H1 (cell line): ENCODE measurements at regions not wholly inside any gene's neighbourhood (a gene's known extent, or its start where the extent isn't known, plus 50 kb on each side); places are given as distances from the start of the nearest gene placed in this dataset.

Source experiments
- CTCF ChIA-PET: fragments of 300-600 bp; sonication (Branson Sonifier 250); formaldehyde crosslinking; loops from one replicate; lab custom pipeline; 2021; ENCODE audit not compliant: partially characterized antibody; lab: Charles Lee
- POLR2A ChIA-PET: fragments of 300-600 bp; sonication (Branson Sonifier 250); formaldehyde crosslinking; loops from one replicate; lab custom pipeline; 2021; ENCODE audit warnings: inconsistent platforms; ENCODE audit not compliant: partially characterized antibody; lab: Charles Lee
- DNase-seq, 2 experiments: peaks; one replicate each; pipeline versions ENCODE4 v3.0.0 to v3.0.0-alpha.2; 2010 to 2022; ENCODE audit warnings: low spot score in 2 of 2, low read depth in 1 of 2, mixed read lengths in 1 of 2
- FAIRE-seq: peaks from 2 replicates; lab custom pipeline; 2011; peaks lifted over from hg19 to GRCh38; lab: Jason Lieb, UNC
- H2AFZ ChIP-seq: 2 replicates; pipeline ENCODE4 v1.8.1; 2012; ENCODE audit warnings: low read length, inconsistent platforms
- H2AK5ac ChIP-seq: 2 replicates; pipeline ENCODE4 v1.6.1; 2013; ENCODE audit warnings: low read depth, low read length
- H2BK120ac ChIP-seq: replicated peaks from 2 replicates; pipeline ENCODE3; 2013; ENCODE audit warnings: low read depth, low read length, inconsistent platforms
- H2BK12ac ChIP-seq: 2 replicates; pipeline ENCODE4 v1.6.1; 2013; ENCODE audit warnings: low read depth, low read length
- H2BK15ac ChIP-seq: 2 replicates; pipeline ENCODE4 v1.6.1; 2013; ENCODE audit warnings: low read length
- H2BK20ac ChIP-seq: 2 replicates; pipeline ENCODE4 v1.6.1; 2013; ENCODE audit warnings: low read length
- H2BK5ac ChIP-seq: 2 replicates; pipeline ENCODE4 v1.6.1; 2013; ENCODE audit warnings: low read depth, low read length
- H3K14ac ChIP-seq: 2 replicates; pipeline ENCODE4 v1.6.1; 2013; ENCODE audit warnings: inconsistent platforms; ENCODE audit not compliant: insufficient read length
- H3K18ac ChIP-seq: 2 replicates; pipeline ENCODE4 v1.6.1; 2013; ENCODE audit warnings: low read length; ENCODE audit errors: extremely low read depth
- H3K23ac ChIP-seq: 2 replicates; pipeline ENCODE4 v1.6.1; 2013; ENCODE audit warnings: inconsistent platforms; ENCODE audit not compliant: insufficient read length
- H3K23me2 ChIP-seq: 2 replicates; pipeline ENCODE4 v1.6.1; 2013; ENCODE audit warnings: low read depth, low read length
- H3K27ac ChIP-seq: 2 replicates; pipeline ENCODE4 v1.6.1; 2011; ENCODE audit warnings: low read depth, low read length, inconsistent platforms
- H3K27me3 ChIP-seq, 4 experiments: replicated peaks in 1 of 4; 1 replicate in 1 of 4; 2 replicates in 3 of 4; pipeline versions ENCODE4 v1.6.1 to v1.8.1; 2011 to 2013; ENCODE audit warnings: low read length in 3 of 4, mild to moderate bottlenecking in 3 of 4, inconsistent platforms in 2 of 4, mixed read lengths in 2 of 4, moderate library complexity in 1 of 4; ENCODE audit not compliant: control insufficient read depth in 3 of 4, insufficient read depth in 3 of 4; ENCODE audit errors: extremely low read depth in 1 of 4
- H3K36me3 ChIP-seq, 4 experiments: 2 replicates each; pipeline versions ENCODE4 v1.6.1 to v1.8.1; 2011 to 2013; ENCODE audit warnings: mild to moderate bottlenecking in 4 of 4, low read length in 3 of 4, moderate library complexity in 2 of 4, control low read depth in 1 of 4, inconsistent platforms in 1 of 4; ENCODE audit not compliant: insufficient read depth in 4 of 4, control insufficient read depth in 2 of 4
- H3K4ac ChIP-seq: replicated peaks from 2 replicates; pipeline ENCODE3; 2013; ENCODE audit warnings: low read length, low read depth, mixed read lengths, inconsistent platforms; ENCODE audit not compliant: insufficient read length
- H3K4me1 ChIP-seq, 4 experiments: replicated peaks in 1 of 4; 1 replicate in 1 of 4; 2 replicates in 3 of 4; pipeline versions ENCODE4 v1.6.1 to v1.8.1; 2011 to 2013; ENCODE audit warnings: low read length in 3 of 4, inconsistent platforms in 2 of 4, mixed read lengths in 1 of 4; ENCODE audit not compliant: insufficient read depth in 4 of 4, control insufficient read depth in 3 of 4
- H3K4me2 ChIP-seq, 2 experiments: 2 replicates each; pipeline versions ENCODE4 v1.6.1 to v1.8.1; 2011 to 2013; ENCODE audit warnings: low read depth in 2 of 2, low read length in 2 of 2, control low read depth in 1 of 2, inconsistent platforms in 1 of 2, mild to moderate bottlenecking in 1 of 2; ENCODE audit not compliant: insufficient read depth in 1 of 2
- H3K4me3 ChIP-seq, 4 experiments: fragments of 200-600, 300-600 bp in 1 of 4; sonication (generic), shearing (Covaris generic), sonication (Bioruptor Twin) in 1 of 4; 2 replicates each; pipeline versions ENCODE4 v1.5.1 to v1.8.1; 2011 to 2016; ENCODE audit warnings: low read length in 4 of 4, low read depth in 3 of 4, control low read depth in 2 of 4, inconsistent platforms in 2 of 4, mild to moderate bottlenecking in 2 of 4, mixed read lengths in 1 of 4, moderate library complexity in 1 of 4; ENCODE audit not compliant: insufficient read depth in 2 of 4; ENCODE audit errors: extremely low read depth in 1 of 4
- H3K56ac ChIP-seq: replicated peaks from 2 replicates; pipeline ENCODE3; 2013; ENCODE audit warnings: low read depth, mild to moderate bottlenecking, mixed read lengths, low read length, inconsistent platforms; ENCODE audit not compliant: insufficient read length
- H3K79me1 ChIP-seq: 2 replicates; pipeline ENCODE4 v1.6.1; 2013; ENCODE audit warnings: low read depth, low read length, control low read depth
- H3K79me2 ChIP-seq, 2 experiments: 2 replicates each; pipeline versions ENCODE4 v1.6.1 to v1.8.1; 2012 to 2013; ENCODE audit warnings: low read length in 2 of 2, mild to moderate bottlenecking in 2 of 2, inconsistent platforms in 1 of 2; ENCODE audit not compliant: insufficient read depth in 2 of 2, control insufficient read depth in 1 of 2
- H3K9ac ChIP-seq, 4 experiments: replicated peaks in 1 of 4; 1 replicate in 1 of 4; 2 replicates in 3 of 4; pipeline versions ENCODE4 v1.6.1 to v1.8.1; 2011 to 2013; ENCODE audit warnings: low read depth in 3 of 4, low read length in 3 of 4, control low read depth in 2 of 4, mild to moderate bottlenecking in 2 of 4, moderate library complexity in 2 of 4, inconsistent platforms in 1 of 4; ENCODE audit errors: extremely low read depth in 1 of 4
- H3K9me3 ChIP-seq, 2 experiments: 2 replicates each; pipeline versions ENCODE4 v1.6.1 to v1.8.1; 2012 to 2013; ENCODE audit warnings: mild to moderate bottlenecking in 2 of 2, moderate library complexity in 2 of 2, control low read depth in 1 of 2, inconsistent platforms in 1 of 2, low read depth in 1 of 2, low read length in 1 of 2, mixed read lengths in 1 of 2; ENCODE audit not compliant: insufficient read depth in 2 of 2
- H4K20me1 ChIP-seq, 2 experiments: replicated peaks in 1 of 2; 2 replicates each; pipeline versions ENCODE3 to v1.8.1; 2011 to 2013; ENCODE audit warnings: inconsistent platforms in 2 of 2, low read length in 2 of 2, mild to moderate bottlenecking in 1 of 2; ENCODE audit not compliant: insufficient read depth in 2 of 2, control insufficient read depth in 1 of 2
- H4K5ac ChIP-seq: 2 replicates; pipeline ENCODE4 v1.6.1; 2013; ENCODE audit warnings: low read length, low read depth, mixed read lengths, inconsistent platforms; ENCODE audit not compliant: insufficient read length
- H4K8ac ChIP-seq: 2 replicates; pipeline ENCODE4 v1.8.0; 2013; ENCODE audit warnings: mild to moderate bottlenecking, moderate library complexity, low read length, inconsistent platforms; ENCODE audit not compliant: insufficient read depth; ENCODE audit errors: extremely low read depth
- H4K91ac ChIP-seq: replicated peaks from 2 replicates; pipeline ENCODE3; 2013; ENCODE audit warnings: low read length, mixed read lengths, inconsistent platforms; ENCODE audit not compliant: insufficient read length
- ASH2L ChIP-seq: fragments of 200-600, 300-600 bp; sonication (generic); IDR thresholded peaks from one replicate; pipeline ENCODE4 v1.7.1; 2017; ENCODE audit warnings: low read length
- MAFK ChIP-seq: IDR thresholded peaks from 2 replicates; pipeline ENCODE4 v1.6.1; 2012; ENCODE audit warnings: low read depth, mild to moderate bottlenecking, improper control_type of control experiment, low read length
- RBBP5 ChIP-seq: IDR thresholded peaks from 2 replicates; pipeline ENCODE4 v1.7.1; 2012; ENCODE audit warnings: low read depth, mild to moderate bottlenecking, inconsistent platforms, low read length, moderate library complexity, borderline replicate concordance
- TAF7 ChIP-seq: optimal IDR thresholded peaks from 2 replicates; pipeline ENCODE3; 2011; ENCODE audit warnings: low read depth, mild to moderate bottlenecking, inconsistent platforms, low read length, moderate library complexity, borderline replicate concordance
- YY1 ChIP-seq: IDR thresholded peaks from 2 replicates; pipeline ENCODE4 v1.6.1; 2011; ENCODE audit warnings: low read depth, mild to moderate bottlenecking, low read length
- WGBS, 2 experiments: shearing (Covaris generic) in 1 of 2; methylation state at CpG; one replicate each; pipeline versions ENCODE4 v1.1.6 to v1.1.7; 2013 to 2015; ENCODE audit warnings: low lambda C conversion rate in 2 of 2, mixed read lengths in 2 of 2, inconsistent platforms in 1 of 2, low coverage in 1 of 2, missing lambda C conversion rate in 1 of 2; ENCODE audit not compliant: insufficient replicate concordance in 2 of 2, insufficient coverage in 1 of 2, insufficient read length in 1 of 2; ENCODE audit errors: extremely low coverage in 1 of 2, missing lambda C conversion rate in 1 of 2; 5-methylcytosine and 5-hydroxymethylcytosine counted together

DNA sequence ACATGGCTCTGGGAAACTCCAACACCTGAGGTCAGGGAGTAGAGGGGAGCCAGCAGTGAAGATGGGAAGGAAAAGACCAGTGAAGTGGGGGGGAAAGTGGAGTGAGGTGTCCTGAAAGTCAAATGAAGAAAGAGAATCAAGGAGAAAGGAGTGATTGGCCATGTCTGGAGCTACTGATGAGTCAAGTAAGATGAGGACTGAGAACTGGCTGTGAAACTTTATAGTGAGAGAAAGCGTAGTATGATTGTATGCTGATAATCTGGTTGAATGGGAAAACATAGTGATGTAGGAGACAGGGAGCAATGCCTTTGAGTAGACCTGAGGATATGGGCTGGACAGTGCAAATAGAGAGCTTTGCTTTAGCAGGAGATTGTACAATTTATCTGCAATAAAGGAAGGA is 183.6 kb upstream of the GMDS start:
- H4K8ac ChIP-seq = no peak overlapping the region
- no peak overlapping the region for H2AFZ ChIP-seq
- H4K5ac ChIP-seq = no peak overlapping the region
- no peak overlapping the region for H3K14ac ChIP-seq
- no peak for DNase-seq
- H2BK15ac ChIP-seq = no peak overlapping the region
- H3K9ac ChIP-seq = no peak overlapping the region
- H3K23ac ChIP-seq = no peak overlapping the region
- no peak overlapping the region for H2BK12ac ChIP-seq
- no peaks in the 10 kb centered on the region for H3K9me3 ChIP-seq
- H3K4me1 ChIP-seq = peaks cover 0 to 2% (median 0%) of the 10 kb centered on the region in 4 experiments; a peak in 1 of 7 replicates
- no peak overlapping the region for H3K27ac ChIP-seq
- WGBS, 2 experiments = 88% methylated on average over 1 of the region's 1 CpG; no CpG with 5 or more reads in 1 of the 2 experiments
- H3K4ac ChIP-seq = no peak overlapping the region
- no peak overlapping the region for H3K18ac ChIP-seq
- no peak overlapping the region for H2AK5ac ChIP-seq
- peaks cover 4% of the 10 kb centered on the region; the same call in 1 of the 2 replicates for H3K23me2 ChIP-seq
- no peak overlapping the region for H3K4me2 ChIP-seq
- H4K91ac ChIP-seq = no peak overlapping the region
- FAIRE-seq = no peak
- ChIA-PET POLR2A (no interaction called here), CTCF (interaction anchor here (0.9 kb wide), 1 partner anchor 9 kb away, joined by 3 read pairs; no protein-coding TSS in a partner anchor)
- no peaks in the 10 kb centered on the region; a peak in 1 of 8 replicates for H3K36me3 ChIP-seq
- H2BK5ac ChIP-seq = no peak overlapping the region
- no peak overlapping the region for H2BK120ac ChIP-seq
- no peaks in the 10 kb centered on the region for H3K79me2 ChIP-seq
- H3K56ac ChIP-seq = no peak overlapping the region
- H4K20me1 ChIP-seq = no peaks in the 10 kb centered on the region
- H3K27me3 ChIP-seq = no peaks in the 10 kb centered on the region
- H2BK20ac ChIP-seq = no peak overlapping the region
- no peak overlapping the region for H3K4me3 ChIP-seq
- H3K79me1 ChIP-seq = no peaks in the 10 kb centered on the region
- TF ChIP-seq RBBP5 = no peak
- no peak for TF ChIP-seq YY1
- TF ChIP-seq ASH2L = no peak
- no peak for TF ChIP-seq MAFK
- no peak for TF ChIP-seq TAF7
